ENCODE measurements at regions not wholly inside any gene's neighbourhood (a gene's known extent, or its start where the extent isn't known, plus 50 kb on each side); places are given as distances from the start of the nearest gene placed in this dataset.
A peak's percentile ranks its signal among the peaks of the same experiment; 100 is the strongest.

DNA sequence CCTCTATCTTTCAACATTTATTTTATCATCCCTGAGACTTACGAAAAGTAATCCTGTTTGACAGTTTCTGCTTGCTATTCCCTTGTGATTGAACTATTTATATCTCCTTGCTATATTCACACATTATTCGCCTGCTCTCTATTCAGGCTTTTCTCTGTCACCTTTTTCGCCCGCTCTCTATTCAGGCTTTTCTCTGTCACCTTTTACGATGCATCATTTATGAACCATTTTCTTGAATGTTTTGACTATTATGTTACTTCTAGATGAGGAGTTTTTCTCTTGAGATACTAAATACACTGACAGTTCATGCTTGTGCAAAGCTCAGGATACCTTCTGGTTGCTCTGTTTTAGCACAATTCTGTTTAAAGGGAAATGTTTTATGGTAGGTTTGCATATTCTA, 143.3 kb upstream of the VSTM2A start:
- no peaks in the 10 kb centered on the region for H3K79me2 ChIP-seq (ENCODE audit: insufficient read depth, low read length)
- H3K27ac ChIP-seq (ENCODE audit: low read depth, low read length), result no peak overlapping the region
- H3K9me3 ChIP-seq (ENCODE audit: low read depth, low read length), result peaks cover 2% of the 10 kb centered on the region
- no peak overlapping the region for H2AFZ ChIP-seq (ENCODE audit: low read length)
- H3K36me3 ChIP-seq (ENCODE audit: insufficient read depth, low read length), result no peaks in the 10 kb centered on the region
- no peaks in the 10 kb centered on the region for H3K4me1 ChIP-seq (ENCODE audit: insufficient read depth, low read length)
- H3K4me3 ChIP-seq (ENCODE audit: insufficient read depth, low read length), result no peak overlapping the region
- no peak for DNase-seq (ENCODE audit: insufficient read length, low spot score, missing footprints)
- H3K4me2 ChIP-seq (ENCODE audit: insufficient read depth, low read length), result no peak overlapping the region
- no peaks in the 10 kb centered on the region for H4K20me1 ChIP-seq (ENCODE audit: insufficient read depth, low read length)
- TF ChIP-seq, protein P1, sequence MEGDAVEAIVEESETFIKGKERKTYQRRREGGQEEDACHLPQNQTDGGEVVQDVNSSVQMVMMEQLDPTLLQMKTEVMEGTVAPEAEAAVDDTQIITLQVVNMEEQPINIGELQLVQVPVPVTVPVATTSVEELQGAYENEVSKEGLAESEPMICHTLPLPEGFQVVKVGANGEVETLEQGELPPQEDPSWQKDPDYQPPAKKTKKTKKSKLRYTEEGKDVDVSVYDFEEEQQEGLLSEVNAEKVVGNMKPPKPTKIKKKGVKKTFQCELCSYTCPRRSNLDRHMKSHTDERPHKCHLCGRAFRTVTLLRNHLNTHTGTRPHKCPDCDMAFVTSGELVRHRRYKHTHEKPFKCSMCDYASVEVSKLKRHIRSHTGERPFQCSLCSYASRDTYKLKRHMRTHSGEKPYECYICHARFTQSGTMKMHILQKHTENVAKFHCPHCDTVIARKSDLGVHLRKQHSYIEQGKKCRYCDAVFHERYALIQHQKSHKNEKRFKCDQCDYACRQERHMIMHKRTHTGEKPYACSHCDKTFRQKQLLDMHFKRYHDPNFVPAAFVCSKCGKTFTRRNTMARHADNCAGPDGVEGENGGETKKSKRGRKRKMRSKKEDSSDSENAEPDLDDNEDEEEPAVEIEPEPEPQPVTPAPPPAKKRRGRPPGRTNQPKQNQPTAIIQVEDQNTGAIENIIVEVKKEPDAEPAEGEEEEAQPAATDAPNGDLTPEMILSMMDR (IDR thresholded peaks at IDR 0.05; ENCODE audit: extremely low read depth, low read depth, low read length), result no peak
- no peaks in the 10 kb centered on the region for H3K27me3 ChIP-seq (ENCODE audit: insufficient read depth, low read length)

DNA sequence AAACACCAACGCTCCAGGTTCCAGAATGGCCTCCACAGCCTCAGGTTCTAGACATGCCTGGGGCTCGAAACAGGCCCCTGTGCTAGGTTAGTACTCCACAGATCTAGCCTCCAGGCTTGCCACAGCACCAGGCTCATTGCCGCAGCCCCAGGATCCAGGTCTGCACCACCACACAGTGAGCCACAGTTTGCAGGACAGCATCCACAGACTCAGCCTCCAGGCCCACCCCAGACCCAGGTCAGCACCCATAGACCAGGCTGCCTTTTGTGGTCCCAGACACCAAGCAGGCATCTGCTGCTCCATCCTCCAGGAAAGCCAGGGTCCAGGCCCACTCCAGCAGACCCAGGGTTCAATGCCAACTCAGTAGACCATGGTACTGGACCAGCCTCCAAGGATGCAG, 132.3 kb upstream of the VSTM2A start:
- H4K20me1 ChIP-seq (ENCODE audit: insufficient read depth, low read length), result no peaks in the 10 kb centered on the region
- H3K4me3 ChIP-seq (ENCODE audit: insufficient read depth, low read length), result no peak overlapping the region
- H3K9me3 ChIP-seq (ENCODE audit: low read depth, low read length), result no peaks in the 10 kb centered on the region
- no peaks in the 10 kb centered on the region for H3K36me3 ChIP-seq (ENCODE audit: insufficient read depth, low read length)
- no peak overlapping the region for H3K4me2 ChIP-seq (ENCODE audit: insufficient read depth, low read length)
- H3K4me1 ChIP-seq (ENCODE audit: insufficient read depth, low read length), result no peaks in the 10 kb centered on the region
- TF ChIP-seq, protein P1 (IDR thresholded peaks at IDR 0.05; ENCODE audit: extremely low read depth, low read depth, low read length), result no peak
- no peak overlapping the region for H3K27ac ChIP-seq (ENCODE audit: low read depth, low read length)
- H3K79me2 ChIP-seq (ENCODE audit: insufficient read depth, low read length), result no peaks in the 10 kb centered on the region
- H3K27me3 ChIP-seq (ENCODE audit: insufficient read depth, low read length), result no peaks in the 10 kb centered on the region
- no peak overlapping the region for H2AFZ ChIP-seq (ENCODE audit: low read length)
- DNase-seq (ENCODE audit: insufficient read length, low spot score, missing footprints), result peak; percentile 21

DNA sequence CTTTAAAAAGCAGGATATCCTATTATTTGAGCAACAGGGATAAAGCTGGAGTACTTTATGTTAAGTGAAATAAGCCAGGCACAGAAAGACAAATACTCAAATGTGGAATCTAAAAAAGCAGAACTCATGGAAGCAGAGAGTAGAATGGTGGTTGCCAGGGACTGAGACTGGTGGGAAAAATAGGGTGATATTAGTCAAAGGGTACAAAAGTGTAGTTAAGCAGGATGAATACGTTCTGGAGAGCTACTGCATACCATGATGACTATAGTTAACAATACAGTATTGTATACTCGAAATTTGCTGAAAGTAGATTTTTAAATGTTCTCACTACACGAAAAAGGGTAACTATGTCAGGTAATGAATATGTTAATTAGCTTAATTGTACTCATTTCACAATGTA, 125.5 kb upstream of the VSTM2A start:
- Histone ChIP-seq H2AFZ (ENCODE audit: low read length) (no peak overlapping the region), H3K79me2 (ENCODE audit: insufficient read depth, low read length) (no peaks in the 10 kb centered on the region), H4K20me1 (ENCODE audit: insufficient read depth, low read length) (no peaks in the 10 kb centered on the region), H3K36me3 (ENCODE audit: insufficient read depth, low read length) (no peaks in the 10 kb centered on the region), H3K9me3 (ENCODE audit: low read depth, low read length) (no peaks in the 10 kb centered on the region), H3K27ac (ENCODE audit: low read depth, low read length) (no peak overlapping the region), H3K4me1 (ENCODE audit: insufficient read depth, low read length) (no peaks in the 10 kb centered on the region), H3K27me3 (ENCODE audit: insufficient read depth, low read length) (no peaks in the 10 kb centered on the region), H3K4me2 (ENCODE audit: insufficient read depth, low read length) (no peak overlapping the region), H3K4me3 (ENCODE audit: insufficient read depth, low read length) (no peak overlapping the region)
- DNase-seq (ENCODE audit: insufficient read length, low spot score, missing footprints), result no peak
- TF ChIP-seq, protein P1 (IDR thresholded peaks at IDR 0.05; ENCODE audit: extremely low read depth, low read depth, low read length), result no peak

DNA sequence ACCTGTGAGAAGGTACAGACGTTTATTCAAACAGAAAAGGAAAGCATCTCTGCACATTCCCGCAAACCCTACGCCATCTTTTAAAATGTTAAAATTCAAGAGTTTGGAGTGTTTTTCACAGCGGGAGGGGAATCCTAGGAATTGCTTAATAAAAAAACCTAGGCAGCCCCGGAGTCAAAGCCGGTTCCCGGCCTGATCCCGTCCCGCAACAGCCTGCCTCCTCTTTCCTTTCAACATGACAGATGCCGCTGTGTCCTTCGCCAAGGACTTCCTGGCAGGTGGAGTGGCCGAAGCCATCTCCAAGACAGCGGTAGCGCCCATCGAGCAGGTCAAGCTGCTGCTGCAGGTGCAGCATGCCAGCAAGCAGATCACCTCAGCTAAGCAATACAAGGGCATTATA, 123.0 kb upstream of the VSTM2A start:
- H3K27ac ChIP-seq (ENCODE audit: low read depth, low read length), result no peak overlapping the region
- H3K4me2 ChIP-seq (ENCODE audit: insufficient read depth, low read length), result no peak overlapping the region
- H3K9me3 ChIP-seq (ENCODE audit: low read depth, low read length), result no peaks in the 10 kb centered on the region
- no peaks in the 10 kb centered on the region for H3K36me3 ChIP-seq (ENCODE audit: insufficient read depth, low read length)
- H3K27me3 ChIP-seq (ENCODE audit: insufficient read depth, low read length), result no peaks in the 10 kb centered on the region
- H2AFZ ChIP-seq (ENCODE audit: low read length), result no peak overlapping the region
- H3K4me3 ChIP-seq (ENCODE audit: insufficient read depth, low read length), result no peak overlapping the region
- TF ChIP-seq, protein P1 (IDR thresholded peaks at IDR 0.05; ENCODE audit: extremely low read depth, low read depth, low read length), result no peak
- H3K4me1 ChIP-seq (ENCODE audit: insufficient read depth, low read length), result no peaks in the 10 kb centered on the region
- DNase-seq (ENCODE audit: insufficient read length, low spot score, missing footprints), result no peak
- H3K79me2 ChIP-seq (ENCODE audit: insufficient read depth, low read length), result no peaks in the 10 kb centered on the region
- no peaks in the 10 kb centered on the region for H4K20me1 ChIP-seq (ENCODE audit: insufficient read depth, low read length)
